Left lung (tissue), 4 donors: ENCODE measurements at regions not wholly inside any gene's neighbourhood (a gene's known extent, or its start where the extent isn't known, plus 50 kb on each side); places are given as distances from the start of the nearest gene placed in this dataset.

Source experiments
- ATAC-seq: fragments of 200-7000 bp; cut with Tn5 transposase; one replicate; pipeline ENCODE4 v1.9.1; 2020; ENCODE audit warnings: moderate library complexity
- DNase-seq, 4 donors: peaks; one replicate each; pipeline ENCODE4 v3.0.0-alpha.2; 2013 to 2020
- H3K27ac ChIP-seq, 2 donors: fragments of 200-600 bp; sonication (generic) in 1 of 2; one replicate each; pipeline versions ENCODE4 v1.5.0 to v1.8.0; 2020 to 2021
- H3K27me3 ChIP-seq, 2 donors: fragments of 200-600 bp; sonication (generic) in 1 of 2; one replicate each; pipeline versions ENCODE4 v1.5.0 to v1.8.0; 2020 to 2021
- H3K36me3 ChIP-seq, 2 donors: fragments of 200-600 bp; sonication (generic) in 1 of 2; one replicate each; pipeline versions ENCODE4 v1.5.0 to v1.8.0; 2020 to 2021
- H3K4me1 ChIP-seq, 2 donors: fragments of 200-600 bp; one replicate each; pipeline ENCODE4 v1.8.0; 2021
- H3K4me3 ChIP-seq, 2 donors: fragments of 200-600 bp; sonication (generic) in 1 of 2; one replicate each; pipeline versions ENCODE4 v1.5.0 to v1.8.0; 2020 to 2021; ENCODE audit warnings: mild to moderate bottlenecking in 1 of 2
- H3K9me3 ChIP-seq, 2 donors: fragments of 200-600 bp; sonication (generic) in 1 of 2; one replicate each; pipeline versions ENCODE4 v1.5.0 to v1.8.0; 2020 to 2021
- CTCF ChIP-seq, 2 donors: fragments of 200-600 bp; sonication (generic) in 1 of 2; IDR thresholded peaks; one replicate each; pipeline versions ENCODE4 v1.5.0 to v1.8.0; 2021; ENCODE audit warnings: antibody characterized with exemption in 2 of 2
- intact Hi-C, 2 donors: fragments of 100-400 bp; cut with DNase I; formaldehyde crosslinking; loops; one replicate each; pipeline versions ENCODE4 v1.11.2 to v1.14.2; 2022
- donor health status: DM: no; HTN: yes; CAD: no.
- donor health status: DM: no; HTN: no; CAD: no.

- no peak overlapping the region for H3K27ac ChIP-seq
- TF ChIP-seq CTCF (IDR thresholded peaks at IDR 0.05): no peak
- H3K4me1 ChIP-seq: no peaks in the 10 kb centered on the region
- peaks cover 0 to 10% of the 10 kb centered on the region in 2 donors for H3K9me3 ChIP-seq
- ATAC-seq (no peak), DNase-seq (no peak)
- intact Hi-C loops: no loop called here
- H3K27me3 ChIP-seq: no peaks in the 10 kb centered on the region
- H3K36me3 ChIP-seq: no peaks in the 10 kb centered on the region
- H3K4me3 ChIP-seq: no peak overlapping the region
These were observed 960.2 kb downstream of the SQOR start for GRCh38 chr15:46595016-46595415.

- Histone ChIP-seq H3K27ac (no peak overlapping the region), H3K27me3 (no peaks in the 10 kb centered on the region), H3K4me3 (no peak overlapping the region), H3K4me1 (no peaks in the 10 kb centered on the region), H3K36me3 (no peaks in the 10 kb centered on the region), H3K9me3 (no peaks in the 10 kb centered on the region)
- no peak for ATAC-seq
- intact Hi-C loops: no loop called here
- no peak for TF ChIP-seq CTCF (IDR thresholded peaks at IDR 0.05)
- DNase-seq: no peak
These were observed 972.2 kb downstream of the SQOR start for GRCh38 chr15:46607077-46607476.

GRCh38 chr15:46616033-46616432, 981.2 kb downstream of the SQOR start:
- intact Hi-C loops: no loop called here
- peaks cover 0 to 8% of the 10 kb centered on the region in 2 donors for H3K9me3 ChIP-seq
- ATAC-seq (no peak), DNase-seq (no peak)
- no peak overlapping the region for H3K4me3 ChIP-seq
- TF ChIP-seq CTCF (IDR thresholded peaks at IDR 0.05): no peak
- H3K36me3 ChIP-seq: no peaks in the 10 kb centered on the region
- H3K4me1 ChIP-seq: no peaks in the 10 kb centered on the region
- no peaks in the 10 kb centered on the region for H3K27me3 ChIP-seq
- H3K27ac ChIP-seq: no peak overlapping the region

GRCh38 chr15:46617507-46617906, 982.7 kb downstream of the SQOR start:
- Histone ChIP-seq H3K36me3 (no peaks in the 10 kb centered on the region), H3K4me3 (no peak overlapping the region), H3K27me3 (no peaks in the 10 kb centered on the region), H3K4me1 (no peaks in the 10 kb centered on the region), H3K9me3 (peaks cover 0 to 8% of the 10 kb centered on the region in 2 donors), H3K27ac (no peak overlapping the region)
- no peak for TF ChIP-seq CTCF (IDR thresholded peaks at IDR 0.05)
- intact Hi-C loops: no loop called here
- no peak for ATAC-seq
- no peak for DNase-seq

GRCh38 chr15:46618984-46619383, 984.2 kb downstream of the SQOR start:
- H3K27ac ChIP-seq: no peak overlapping the region
- H3K4me1 ChIP-seq: no peaks in the 10 kb centered on the region
- DNase-seq: no peak
- peaks cover 0 to 8% of the 10 kb centered on the region in 2 donors for H3K9me3 ChIP-seq
- no peak for ATAC-seq
- H3K27me3 ChIP-seq: no peaks in the 10 kb centered on the region
- no peak overlapping the region for H3K4me3 ChIP-seq
- intact Hi-C loops: no loop called here
- no peaks in the 10 kb centered on the region for H3K36me3 ChIP-seq
- no peak for TF ChIP-seq CTCF (IDR thresholded peaks at IDR 0.05)
